ENCODE measurements at regions not wholly inside any gene's neighbourhood (a gene's known extent, or its start where the extent isn't known, plus 50 kb on each side); places are given as distances from the start of the nearest gene placed in this dataset.

DNA sequence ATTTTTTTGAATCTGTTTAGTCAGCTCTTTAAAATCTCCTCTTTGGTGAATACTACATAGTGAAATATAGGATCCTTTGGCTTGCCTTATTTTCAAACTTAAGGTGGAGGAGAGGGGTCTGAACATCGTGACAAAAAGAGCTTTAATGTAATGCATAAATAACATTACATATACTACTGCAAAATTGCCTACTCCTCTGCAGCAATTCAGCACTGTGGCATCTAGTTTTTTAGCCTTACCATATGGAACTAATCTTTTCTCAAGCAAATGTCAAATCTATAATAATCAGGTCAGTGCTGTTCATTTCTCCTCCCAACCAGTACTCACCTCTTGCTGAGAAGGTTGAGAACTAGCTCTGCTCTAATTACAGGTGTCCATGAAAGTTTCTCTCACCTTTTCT lies 394.0 kb upstream of the CDIN1 start:
- no peak overlapping the region for H2BK15ac ChIP-seq (ENCODE audit: low read depth, low read length)
- dilution Hi-C loops (cut with HindIII; ENCODE audit: low sequenced_read_pairs, unreplicated experiment): no loop called here
- no peak overlapping the region for H2BK5ac ChIP-seq (ENCODE audit: low read depth, low read length, poor library complexity, severe bottlenecking)
- no peaks in the 10 kb centered on the region for H3K9me1 ChIP-seq (ENCODE audit: insufficient read depth, low read length)
- no peak overlapping the region for H2AK9ac ChIP-seq (replicated peaks; ENCODE audit: low read depth, low read length, poor library complexity)
- no peaks in the 10 kb centered on the region for H3K36me3 ChIP-seq (ENCODE audit: control insufficient read depth, insufficient read depth, low read length)
- H2AFZ ChIP-seq (replicated peaks; ENCODE audit: low read length, poor library complexity): no peak overlapping the region
- H3K9me3 ChIP-seq (ENCODE audit: control insufficient read depth, insufficient read depth, low read length): no peaks in the 10 kb centered on the region
- H4K91ac ChIP-seq (ENCODE audit: insufficient read depth, low read depth, low read length): no peak overlapping the region
- POLR2A ChIA-PET (ENCODE audit: unreplicated experiment): no interaction called here
- H3K27me3 ChIP-seq (ENCODE audit: control insufficient read depth, insufficient read depth, low read length): no peaks in the 10 kb centered on the region
- H4K8ac ChIP-seq (ENCODE audit: low read depth in 2 of 2, low read length in 2 of 2): no peak overlapping the region
- H3K23ac ChIP-seq (ENCODE audit: low read depth, low read length): no peak overlapping the region
- H3K9ac ChIP-seq (ENCODE audit: low read depth, low read length): no peak overlapping the region
- no peaks in the 10 kb centered on the region for H4K20me1 ChIP-seq (ENCODE audit: insufficient read depth, low read length)
- H3K27ac ChIP-seq (ENCODE audit: insufficient read depth, low read length): no peak overlapping the region
- no peaks in the 10 kb centered on the region for H3K79me1 ChIP-seq (ENCODE audit: low read depth in 1 of 2, low read length in 2 of 2)
- CTCF ChIA-PET: no interaction called here
- no peak overlapping the region for H3K56ac ChIP-seq (ENCODE audit: extremely low read depth, insufficient read depth, low read length)
- no peak overlapping the region for H2BK20ac ChIP-seq (ENCODE audit: low read depth, low read length)
- H4K5ac ChIP-seq (ENCODE audit: low read depth, low read length): no peak overlapping the region
- ATAC-seq (ENCODE audit: low read depth): no peak
- H3K18ac ChIP-seq (ENCODE audit: low read depth, low read length): no peak overlapping the region
- intact Hi-C loops (cut with micrococcal nuclease): no loop called here
- H2AK5ac ChIP-seq (ENCODE audit: low read depth, low read length): no peak overlapping the region
- H3K4ac ChIP-seq (ENCODE audit: low read depth, low read length): no peak overlapping the region
- H2BK120ac ChIP-seq (ENCODE audit: low read depth, low read length): no peak overlapping the region
- no TSS peak for BruUV-seq (replicated peaks)
- in situ Hi-C loops (cut with MboI; ENCODE audit: low sequenced_read_pairs): no loop called here
- no peak overlapping the region for H3K14ac ChIP-seq (replicated peaks; ENCODE audit: low read depth, low read length)
- TF ChIP-seq POLR2A (IDR thresholded peaks at IDR 0.05; ENCODE audit: low read depth, low read length) (no peak), MAFK (IDR thresholded peaks at IDR 0.05; ENCODE audit: low read depth, low read length) (0 out of 2 replicates have a peak, but pooled peaks have one; percentile 14)
- TF ChIP-seq, protein P1, sequence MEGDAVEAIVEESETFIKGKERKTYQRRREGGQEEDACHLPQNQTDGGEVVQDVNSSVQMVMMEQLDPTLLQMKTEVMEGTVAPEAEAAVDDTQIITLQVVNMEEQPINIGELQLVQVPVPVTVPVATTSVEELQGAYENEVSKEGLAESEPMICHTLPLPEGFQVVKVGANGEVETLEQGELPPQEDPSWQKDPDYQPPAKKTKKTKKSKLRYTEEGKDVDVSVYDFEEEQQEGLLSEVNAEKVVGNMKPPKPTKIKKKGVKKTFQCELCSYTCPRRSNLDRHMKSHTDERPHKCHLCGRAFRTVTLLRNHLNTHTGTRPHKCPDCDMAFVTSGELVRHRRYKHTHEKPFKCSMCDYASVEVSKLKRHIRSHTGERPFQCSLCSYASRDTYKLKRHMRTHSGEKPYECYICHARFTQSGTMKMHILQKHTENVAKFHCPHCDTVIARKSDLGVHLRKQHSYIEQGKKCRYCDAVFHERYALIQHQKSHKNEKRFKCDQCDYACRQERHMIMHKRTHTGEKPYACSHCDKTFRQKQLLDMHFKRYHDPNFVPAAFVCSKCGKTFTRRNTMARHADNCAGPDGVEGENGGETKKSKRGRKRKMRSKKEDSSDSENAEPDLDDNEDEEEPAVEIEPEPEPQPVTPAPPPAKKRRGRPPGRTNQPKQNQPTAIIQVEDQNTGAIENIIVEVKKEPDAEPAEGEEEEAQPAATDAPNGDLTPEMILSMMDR (conservative IDR thresholded peaks at IDR 0.05; ENCODE audit: low read depth, low read length): no peak
- TF ChIP-seq, protein P2, sequence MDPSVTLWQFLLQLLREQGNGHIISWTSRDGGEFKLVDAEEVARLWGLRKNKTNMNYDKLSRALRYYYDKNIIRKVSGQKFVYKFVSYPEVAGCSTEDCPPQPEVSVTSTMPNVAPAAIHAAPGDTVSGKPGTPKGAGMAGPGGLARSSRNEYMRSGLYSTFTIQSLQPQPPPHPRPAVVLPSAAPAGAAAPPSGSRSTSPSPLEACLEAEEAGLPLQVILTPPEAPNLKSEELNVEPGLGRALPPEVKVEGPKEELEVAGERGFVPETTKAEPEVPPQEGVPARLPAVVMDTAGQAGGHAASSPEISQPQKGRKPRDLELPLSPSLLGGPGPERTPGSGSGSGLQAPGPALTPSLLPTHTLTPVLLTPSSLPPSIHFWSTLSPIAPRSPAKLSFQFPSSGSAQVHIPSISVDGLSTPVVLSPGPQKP (IDR thresholded peaks at IDR 0.05; ENCODE audit: borderline replicate concordance, low read depth, low read length): no peak
- H3K4me1 ChIP-seq (ENCODE audit: control insufficient read depth, insufficient read depth, low read length): peaks cover 2% of the 10 kb centered on the region
- no peak overlapping the region for H3K4me2 ChIP-seq (ENCODE audit: low read depth, low read length)
- no CpG with 5 or more reads among the region's 1 CpG for WGBS, 2 experiments (ENCODE audit: extremely low coverage in 2 of 2, insufficient read length in 1 of 2)
- H3K4me3 ChIP-seq (ENCODE audit: insufficient read depth, low read depth, low read length): no peak overlapping the region
- DNase-seq: peak; percentile 12

All from IMR-90 (cell line).